PC-9 (cell line): ENCODE measurements at regions not wholly inside any gene's neighbourhood (a gene's known extent, or its start where the extent isn't known, plus 50 kb on each side); places are given as distances from the start of the nearest gene placed in this dataset.

Experiments used
- BruUV-seq: library from RNA; stranded (reverse); fragments of 400-500 nt; replicated peaks from 2 replicates; lab custom pipeline; 2021; lab: Mats Ljungman, UMichigan
- CTCF ChIA-PET: fragments of 300-600 bp; sonication (Branson Sonifier 250); formaldehyde crosslinking; loops from one replicate; lab custom pipeline; 2022; ENCODE audit warnings: antibody characterized with exemption; lab: Charles Lee
- POLR2A ChIA-PET: fragments of 300-600 bp; sonication (Branson Sonifier 250); formaldehyde crosslinking; loops from one replicate; lab custom pipeline; 2022; ENCODE audit warnings: antibody characterized with exemption; ENCODE audit not compliant: unreplicated experiment; lab: Charles Lee
- DNase-seq, 2 experiments: peaks; one replicate each; pipeline versions ENCODE4 v3.0.0 to v3.0.0-alpha.2; 2015 to 2022; ENCODE audit warnings: mixed read lengths in 1 of 2
- H2AFZ ChIP-seq: fragments of 200-600 bp; sonication (generic); 2 replicates; pipeline ENCODE4 v1.8.1; 2017; ENCODE audit warnings: antibody characterized with exemption
- H3F3A ChIP-seq: fragments of 200-600 bp; sonication (generic); 2 replicates; pipeline ENCODE4 v1.8.1; 2017; ENCODE audit warnings: antibody characterized with exemption, mild to moderate bottlenecking, low read depth; ENCODE audit not compliant: insufficient read depth
- H3K27ac ChIP-seq: fragments of 200-600 bp; sonication (generic); 2 replicates; pipeline ENCODE4 v1.6.1; 2016; ENCODE audit warnings: mixed run types
- H3K27me3 ChIP-seq: fragments of 200-600 bp; sonication (generic); 2 replicates; pipeline ENCODE4 v1.6.1; 2016; ENCODE audit warnings: low read depth, mixed run types; ENCODE audit not compliant: insufficient read depth
- H3K36me3 ChIP-seq: fragments of 200-600 bp; sonication (generic); 2 replicates; pipeline ENCODE4 v1.6.1; 2016; ENCODE audit warnings: low read depth, mixed run types
- H3K4me1 ChIP-seq: fragments of 200-600 bp; sonication (generic); replicated peaks from 2 replicates; pipeline ENCODE4 v1.6.1; 2016; ENCODE audit warnings: mixed run types; ENCODE audit not compliant: insufficient read depth
- H3K4me2 ChIP-seq: fragments of 200-600 bp; sonication (generic); 2 replicates; pipeline ENCODE4 v1.6.1; 2017; ENCODE audit warnings: mixed run types
- H3K4me3 ChIP-seq: fragments of 200-600 bp; sonication (generic); 2 replicates; pipeline ENCODE4 v1.6.1; 2016; ENCODE audit warnings: mixed run types
- H3K79me2 ChIP-seq: fragments of 200-600 bp; sonication (generic); 2 replicates; pipeline ENCODE4 v1.6.1; 2017; ENCODE audit warnings: low read depth, mixed run types
- H3K9me2 ChIP-seq: fragments of 200-600 bp; sonication (generic); 2 replicates; pipeline ENCODE4 v1.8.1; 2017; ENCODE audit warnings: mild to moderate bottlenecking; ENCODE audit not compliant: insufficient read depth
- H3K9me3 ChIP-seq: fragments of 200-600 bp; sonication (generic); 2 replicates; pipeline ENCODE4 v1.8.1; 2016; ENCODE audit warnings: low read depth; ENCODE audit not compliant: insufficient read depth
- H4K20me1 ChIP-seq: fragments of 200-600 bp; sonication (generic); 2 replicates; pipeline ENCODE4 v1.8.1; 2017; ENCODE audit not compliant: insufficient read depth
- EZH2 ChIP-seq: fragments of 200-600 bp; sonication (generic); IDR thresholded peaks from 2 replicates; pipeline ENCODE4 v1.8.0; 2017; ENCODE audit warnings: antibody characterized with exemption, low read depth
- intact Hi-C: fragments of 100-400 bp; cut with micrococcal nuclease; formaldehyde crosslinking; loops from one replicate; pipeline ENCODE4 v1.10.0; 2022; ENCODE audit not compliant: unreplicated experiment
- TF ChIP-seq, protein P1 (sequence below): fragments of 200-600 bp; sonication (generic); conservative IDR thresholded peaks from 2 replicates; pipeline ENCODE4 v1.6.1; 2017; ENCODE audit warnings: mixed run types, antibody characterized with exemption, mild to moderate bottlenecking, moderate library complexity

DNA sequence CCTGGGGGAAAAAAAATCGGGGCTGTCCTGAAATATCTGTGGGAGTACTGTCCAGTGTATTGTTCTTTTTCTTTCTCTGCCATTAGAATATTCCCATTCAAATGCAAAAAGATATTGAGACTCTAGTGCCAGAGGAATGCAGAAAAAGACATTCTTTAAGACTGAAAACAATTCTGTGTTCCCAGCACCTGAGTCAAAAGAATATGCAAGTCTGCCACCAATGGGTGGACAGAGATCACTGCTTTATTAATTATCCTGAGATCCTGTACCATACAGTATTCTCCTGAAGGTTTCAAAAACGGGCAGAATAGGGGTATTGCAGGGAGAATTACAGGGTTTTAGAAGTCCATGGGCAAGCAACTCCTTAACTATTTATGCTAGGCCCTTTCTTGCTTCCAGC, 361.8 kb downstream of the C12orf50 start:
- H4K20me1 ChIP-seq, result no peaks in the 10 kb centered on the region
- H3K9me3 ChIP-seq, result no peaks in the 10 kb centered on the region
- ChIA-PET POLR2A (no interaction called here), CTCF (no interaction called here)
- no peaks in the 10 kb centered on the region for H3K27me3 ChIP-seq
- BruUV-seq, result no TSS peak
- no peak overlapping the region for H3K4me3 ChIP-seq
- H3K9me2 ChIP-seq, result no peaks in the 10 kb centered on the region
- H3K27ac ChIP-seq, result no peak overlapping the region
- no peaks in the 10 kb centered on the region for H3K79me2 ChIP-seq
- no peaks in the 10 kb centered on the region for H3K4me1 ChIP-seq
- intact Hi-C loops, result no loop called here
- H3K4me2 ChIP-seq, result no peak overlapping the region
- no peaks in the 10 kb centered on the region for H3K36me3 ChIP-seq
- H3F3A ChIP-seq, result no peaks in the 10 kb centered on the region
- no peak overlapping the region for H2AFZ ChIP-seq
- no peak for DNase-seq
- TF ChIP-seq, protein P1, sequence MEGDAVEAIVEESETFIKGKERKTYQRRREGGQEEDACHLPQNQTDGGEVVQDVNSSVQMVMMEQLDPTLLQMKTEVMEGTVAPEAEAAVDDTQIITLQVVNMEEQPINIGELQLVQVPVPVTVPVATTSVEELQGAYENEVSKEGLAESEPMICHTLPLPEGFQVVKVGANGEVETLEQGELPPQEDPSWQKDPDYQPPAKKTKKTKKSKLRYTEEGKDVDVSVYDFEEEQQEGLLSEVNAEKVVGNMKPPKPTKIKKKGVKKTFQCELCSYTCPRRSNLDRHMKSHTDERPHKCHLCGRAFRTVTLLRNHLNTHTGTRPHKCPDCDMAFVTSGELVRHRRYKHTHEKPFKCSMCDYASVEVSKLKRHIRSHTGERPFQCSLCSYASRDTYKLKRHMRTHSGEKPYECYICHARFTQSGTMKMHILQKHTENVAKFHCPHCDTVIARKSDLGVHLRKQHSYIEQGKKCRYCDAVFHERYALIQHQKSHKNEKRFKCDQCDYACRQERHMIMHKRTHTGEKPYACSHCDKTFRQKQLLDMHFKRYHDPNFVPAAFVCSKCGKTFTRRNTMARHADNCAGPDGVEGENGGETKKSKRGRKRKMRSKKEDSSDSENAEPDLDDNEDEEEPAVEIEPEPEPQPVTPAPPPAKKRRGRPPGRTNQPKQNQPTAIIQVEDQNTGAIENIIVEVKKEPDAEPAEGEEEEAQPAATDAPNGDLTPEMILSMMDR, result peak; percentile 53
- TF ChIP-seq EZH2, result no peak

DNA sequence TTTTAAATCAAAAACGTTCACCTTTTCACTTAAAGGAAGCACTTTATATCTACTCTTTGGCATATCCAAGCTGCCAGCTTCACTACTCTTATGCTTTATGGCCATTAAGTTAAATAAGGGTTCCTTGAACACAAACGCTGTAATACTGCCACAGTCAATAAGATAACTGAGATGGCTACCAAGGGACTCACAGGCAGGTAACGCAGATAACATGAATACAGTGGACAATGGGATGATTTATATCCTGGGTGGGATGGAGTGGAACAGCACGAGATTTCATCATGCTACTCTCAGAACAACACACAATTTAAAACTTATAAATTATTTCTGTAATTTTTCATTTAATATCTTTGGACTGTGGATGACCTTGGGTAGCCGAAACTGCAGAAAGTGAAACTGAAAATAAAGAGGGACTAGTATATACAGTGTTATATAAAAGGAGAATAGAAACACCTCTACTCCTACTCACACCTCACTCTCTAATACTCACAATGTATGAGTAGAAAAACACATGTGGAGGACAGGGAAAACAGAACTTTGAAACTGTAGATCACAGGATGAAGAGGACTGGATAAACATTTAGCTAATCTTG, 367.3 kb downstream of the C12orf50 start:
- Histone ChIP-seq H2AFZ (peak overlapping the region; percentile 84), H3K36me3 (no peaks in the 10 kb centered on the region), H3K9me3 (no peaks in the 10 kb centered on the region), H3K79me2 (no peaks in the 10 kb centered on the region), H3K4me2 (peak overlapping the region; percentile 80), H3K27ac (no peak overlapping the region), H4K20me1 (no peaks in the 10 kb centered on the region), H3F3A (no peaks in the 10 kb centered on the region), H3K4me3 (peak overlapping the region; percentile 55), H3K9me2 (no peaks in the 10 kb centered on the region), H3K27me3 (no peaks in the 10 kb centered on the region), H3K4me1 (no peaks in the 10 kb centered on the region)
- no TSS peak for BruUV-seq
- TF ChIP-seq EZH2, result no peak
- TF ChIP-seq, protein P1, result no peak
- DNase-seq, result peak in 1 of 2 experiments; percentile 2
- intact Hi-C loops, result no loop called here
- ChIA-PET POLR2A (no interaction called here), CTCF (no interaction called here)

DNA sequence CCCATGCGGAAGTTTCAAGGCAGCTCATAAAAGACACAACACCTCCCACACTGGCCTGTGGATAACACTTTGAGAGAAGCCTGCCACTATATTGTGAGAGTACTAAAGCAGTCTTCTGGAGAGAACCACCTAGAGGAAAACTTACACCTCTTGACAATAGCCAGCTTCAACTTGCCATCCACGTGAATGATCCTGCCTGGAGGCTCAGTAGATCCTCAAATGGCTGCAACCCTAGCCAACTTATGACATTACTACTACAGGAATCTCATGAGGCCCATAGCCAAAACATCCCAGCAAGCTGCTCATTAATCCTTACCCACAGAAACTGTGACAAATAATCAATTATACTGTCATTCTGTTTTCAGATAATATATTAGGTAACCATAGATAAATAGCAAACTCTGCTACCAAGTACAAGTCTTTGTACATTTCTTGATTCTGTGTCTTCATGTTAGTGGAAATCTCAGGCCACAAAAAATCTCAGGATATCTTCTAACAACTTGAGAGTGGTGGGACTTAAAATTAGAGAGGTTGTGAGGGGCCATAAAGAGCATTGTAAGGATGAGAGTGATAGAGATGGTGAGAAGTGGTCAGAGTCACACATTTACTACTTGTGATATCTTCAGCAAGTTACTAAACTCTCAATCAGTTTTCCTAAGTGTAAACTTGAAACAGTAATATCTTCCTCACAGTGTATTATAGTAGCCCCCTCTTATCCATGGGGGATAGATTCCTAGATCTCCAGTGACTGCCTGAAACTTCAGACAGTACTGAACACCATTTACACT, 368.0 kb downstream of the C12orf50 start:
- TF ChIP-seq, protein P1, result no peak
- TF ChIP-seq EZH2, result no peak
- Histone ChIP-seq H4K20me1 (no peaks in the 10 kb centered on the region), H3K27me3 (no peaks in the 10 kb centered on the region), H3K4me2 (peak overlapping the region; percentile 80), H2AFZ (peak overlapping the region; percentile 84), H3K9me3 (no peaks in the 10 kb centered on the region), H3F3A (no peaks in the 10 kb centered on the region), H3K79me2 (no peaks in the 10 kb centered on the region), H3K9me2 (no peaks in the 10 kb centered on the region), H3K4me3 (peak overlapping the region; percentile 55; the same call in 1 of the 2 replicates), H3K27ac (no peak overlapping the region), H3K36me3 (no peaks in the 10 kb centered on the region), H3K4me1 (no peaks in the 10 kb centered on the region)
- intact Hi-C loops, result no loop called here
- POLR2A ChIA-PET, result no interaction called here
- no TSS peak for BruUV-seq
- CTCF ChIA-PET, result no interaction called here
- no peak for DNase-seq
